DOHH2 (cell line): ENCODE measurements at regions not wholly inside any gene's neighbourhood (a gene's known extent, or its start where the extent isn't known, plus 50 kb on each side); places are given as distances from the start of the nearest gene placed in this dataset.
"Not testable (repeated sequence)": the region's sequence is repeated elsewhere in the genome, so short reads cannot be mapped to it uniquely, and the experiment has no call there.

Experiments used
- CTCF ChIP-seq: fragments of 200-600 bp; sonication (generic); IDR thresholded peaks from one replicate; pipeline ENCODE4 v1.5.1; 2014; ENCODE audit warnings: antibody characterized with exemption, mild to moderate bottlenecking, low read depth, low read length; ENCODE audit not compliant: poor library complexity, severe bottlenecking
- EZH2phosphoT487 ChIP-seq: fragments of 200-600 bp; sonication (generic); IDR thresholded peaks from 2 replicates; pipeline ENCODE4 v1.6.1; 2017; ENCODE audit warnings: borderline replicate concordance, mild to moderate bottlenecking, antibody characterized with exemption, low read length, moderate library complexity, mixed read lengths

- not testable (repeated sequence) for TF ChIP-seq CTCF, EZH2phosphoT487
Observed at GRCh38 chr5:177924577-177924976, 71.5 kb downstream of the PROP1 start.
